H1 (cell line): ENCODE measurements at regions not wholly inside any gene's neighbourhood (a gene's known extent, or its start where the extent isn't known, plus 50 kb on each side); places are given as distances from the start of the nearest gene placed in this dataset.
"Not testable (repeated sequence)": the region's sequence is repeated elsewhere in the genome, so short reads cannot be mapped to it uniquely, and the experiment has no call there.

Experiments
- CTCF ChIA-PET: fragments of 300-600 bp; sonication (Branson Sonifier 250); formaldehyde crosslinking; loops from one replicate; lab custom pipeline; 2021; ENCODE audit not compliant: partially characterized antibody; lab: Charles Lee
- POLR2A ChIA-PET: fragments of 300-600 bp; sonication (Branson Sonifier 250); formaldehyde crosslinking; loops from one replicate; lab custom pipeline; 2021; ENCODE audit warnings: inconsistent platforms; ENCODE audit not compliant: partially characterized antibody; lab: Charles Lee
- DNase-seq, 2 experiments: peaks; one replicate each; pipeline versions ENCODE4 v3.0.0 to v3.0.0-alpha.2; 2010 to 2022; ENCODE audit warnings: low spot score in 2 of 2, low read depth in 1 of 2, mixed read lengths in 1 of 2
- FAIRE-seq: peaks from 2 replicates; lab custom pipeline; 2011; peaks lifted over from hg19 to GRCh38; lab: Jason Lieb, UNC
- H2AFZ ChIP-seq: 2 replicates; pipeline ENCODE4 v1.8.1; 2012; ENCODE audit warnings: low read length, inconsistent platforms
- H2AK5ac ChIP-seq: 2 replicates; pipeline ENCODE4 v1.6.1; 2013; ENCODE audit warnings: low read depth, low read length
- H2BK120ac ChIP-seq: replicated peaks from 2 replicates; pipeline ENCODE3; 2013; ENCODE audit warnings: low read depth, low read length, inconsistent platforms
- H2BK12ac ChIP-seq: 2 replicates; pipeline ENCODE4 v1.6.1; 2013; ENCODE audit warnings: low read depth, low read length
- H2BK15ac ChIP-seq: 2 replicates; pipeline ENCODE4 v1.6.1; 2013; ENCODE audit warnings: low read length
- H2BK20ac ChIP-seq: 2 replicates; pipeline ENCODE4 v1.6.1; 2013; ENCODE audit warnings: low read length
- H2BK5ac ChIP-seq: 2 replicates; pipeline ENCODE4 v1.6.1; 2013; ENCODE audit warnings: low read depth, low read length
- H3K14ac ChIP-seq: 2 replicates; pipeline ENCODE4 v1.6.1; 2013; ENCODE audit warnings: inconsistent platforms; ENCODE audit not compliant: insufficient read length
- H3K18ac ChIP-seq: 2 replicates; pipeline ENCODE4 v1.6.1; 2013; ENCODE audit warnings: low read length; ENCODE audit errors: extremely low read depth
- H3K23ac ChIP-seq: 2 replicates; pipeline ENCODE4 v1.6.1; 2013; ENCODE audit warnings: inconsistent platforms; ENCODE audit not compliant: insufficient read length
- H3K23me2 ChIP-seq: 2 replicates; pipeline ENCODE4 v1.6.1; 2013; ENCODE audit warnings: low read depth, low read length
- H3K27ac ChIP-seq: 2 replicates; pipeline ENCODE4 v1.6.1; 2011; ENCODE audit warnings: low read depth, low read length, inconsistent platforms
- H3K27me3 ChIP-seq, 4 experiments: replicated peaks in 1 of 4; 1 replicate in 1 of 4; 2 replicates in 3 of 4; pipeline versions ENCODE4 v1.6.1 to v1.8.1; 2011 to 2013; ENCODE audit warnings: low read length in 3 of 4, mild to moderate bottlenecking in 3 of 4, inconsistent platforms in 2 of 4, mixed read lengths in 2 of 4, moderate library complexity in 1 of 4; ENCODE audit not compliant: control insufficient read depth in 3 of 4, insufficient read depth in 3 of 4; ENCODE audit errors: extremely low read depth in 1 of 4
- H3K36me3 ChIP-seq, 4 experiments: 2 replicates each; pipeline versions ENCODE4 v1.6.1 to v1.8.1; 2011 to 2013; ENCODE audit warnings: mild to moderate bottlenecking in 4 of 4, low read length in 3 of 4, moderate library complexity in 2 of 4, control low read depth in 1 of 4, inconsistent platforms in 1 of 4; ENCODE audit not compliant: insufficient read depth in 4 of 4, control insufficient read depth in 2 of 4
- H3K4ac ChIP-seq: replicated peaks from 2 replicates; pipeline ENCODE3; 2013; ENCODE audit warnings: low read length, low read depth, mixed read lengths, inconsistent platforms; ENCODE audit not compliant: insufficient read length
- H3K4me1 ChIP-seq, 4 experiments: replicated peaks in 1 of 4; 1 replicate in 1 of 4; 2 replicates in 3 of 4; pipeline versions ENCODE4 v1.6.1 to v1.8.1; 2011 to 2013; ENCODE audit warnings: low read length in 3 of 4, inconsistent platforms in 2 of 4, mixed read lengths in 1 of 4; ENCODE audit not compliant: insufficient read depth in 4 of 4, control insufficient read depth in 3 of 4
- H3K4me2 ChIP-seq, 2 experiments: 2 replicates each; pipeline versions ENCODE4 v1.6.1 to v1.8.1; 2011 to 2013; ENCODE audit warnings: low read depth in 2 of 2, low read length in 2 of 2, control low read depth in 1 of 2, inconsistent platforms in 1 of 2, mild to moderate bottlenecking in 1 of 2; ENCODE audit not compliant: insufficient read depth in 1 of 2
- H3K4me3 ChIP-seq, 4 experiments: fragments of 200-600, 300-600 bp in 1 of 4; sonication (generic), shearing (Covaris generic), sonication (Bioruptor Twin) in 1 of 4; 2 replicates each; pipeline versions ENCODE4 v1.5.1 to v1.8.1; 2011 to 2016; ENCODE audit warnings: low read length in 4 of 4, low read depth in 3 of 4, control low read depth in 2 of 4, inconsistent platforms in 2 of 4, mild to moderate bottlenecking in 2 of 4, mixed read lengths in 1 of 4, moderate library complexity in 1 of 4; ENCODE audit not compliant: insufficient read depth in 2 of 4; ENCODE audit errors: extremely low read depth in 1 of 4
- H3K56ac ChIP-seq: replicated peaks from 2 replicates; pipeline ENCODE3; 2013; ENCODE audit warnings: low read depth, mild to moderate bottlenecking, mixed read lengths, low read length, inconsistent platforms; ENCODE audit not compliant: insufficient read length
- H3K79me1 ChIP-seq: 2 replicates; pipeline ENCODE4 v1.6.1; 2013; ENCODE audit warnings: low read depth, low read length, control low read depth
- H3K79me2 ChIP-seq, 2 experiments: 2 replicates each; pipeline versions ENCODE4 v1.6.1 to v1.8.1; 2012 to 2013; ENCODE audit warnings: low read length in 2 of 2, mild to moderate bottlenecking in 2 of 2, inconsistent platforms in 1 of 2; ENCODE audit not compliant: insufficient read depth in 2 of 2, control insufficient read depth in 1 of 2
- H3K9ac ChIP-seq, 4 experiments: replicated peaks in 1 of 4; 1 replicate in 1 of 4; 2 replicates in 3 of 4; pipeline versions ENCODE4 v1.6.1 to v1.8.1; 2011 to 2013; ENCODE audit warnings: low read depth in 3 of 4, low read length in 3 of 4, control low read depth in 2 of 4, mild to moderate bottlenecking in 2 of 4, moderate library complexity in 2 of 4, inconsistent platforms in 1 of 4; ENCODE audit errors: extremely low read depth in 1 of 4
- H3K9me3 ChIP-seq, 2 experiments: 2 replicates each; pipeline versions ENCODE4 v1.6.1 to v1.8.1; 2012 to 2013; ENCODE audit warnings: mild to moderate bottlenecking in 2 of 2, moderate library complexity in 2 of 2, control low read depth in 1 of 2, inconsistent platforms in 1 of 2, low read depth in 1 of 2, low read length in 1 of 2, mixed read lengths in 1 of 2; ENCODE audit not compliant: insufficient read depth in 2 of 2
- H4K20me1 ChIP-seq, 2 experiments: replicated peaks in 1 of 2; 2 replicates each; pipeline versions ENCODE3 to v1.8.1; 2011 to 2013; ENCODE audit warnings: inconsistent platforms in 2 of 2, low read length in 2 of 2, mild to moderate bottlenecking in 1 of 2; ENCODE audit not compliant: insufficient read depth in 2 of 2, control insufficient read depth in 1 of 2
- H4K5ac ChIP-seq: 2 replicates; pipeline ENCODE4 v1.6.1; 2013; ENCODE audit warnings: low read length, low read depth, mixed read lengths, inconsistent platforms; ENCODE audit not compliant: insufficient read length
- H4K8ac ChIP-seq: 2 replicates; pipeline ENCODE4 v1.8.0; 2013; ENCODE audit warnings: mild to moderate bottlenecking, moderate library complexity, low read length, inconsistent platforms; ENCODE audit not compliant: insufficient read depth; ENCODE audit errors: extremely low read depth
- H4K91ac ChIP-seq: replicated peaks from 2 replicates; pipeline ENCODE3; 2013; ENCODE audit warnings: low read length, mixed read lengths, inconsistent platforms; ENCODE audit not compliant: insufficient read length
- WGBS, 2 experiments: shearing (Covaris generic) in 1 of 2; methylation state at CpG; one replicate each; pipeline versions ENCODE4 v1.1.6 to v1.1.7; 2013 to 2015; ENCODE audit warnings: low lambda C conversion rate in 2 of 2, mixed read lengths in 2 of 2, inconsistent platforms in 1 of 2, low coverage in 1 of 2, missing lambda C conversion rate in 1 of 2; ENCODE audit not compliant: insufficient replicate concordance in 2 of 2, insufficient coverage in 1 of 2, insufficient read length in 1 of 2; ENCODE audit errors: extremely low coverage in 1 of 2, missing lambda C conversion rate in 1 of 2; 5-methylcytosine and 5-hydroxymethylcytosine counted together

DNA sequence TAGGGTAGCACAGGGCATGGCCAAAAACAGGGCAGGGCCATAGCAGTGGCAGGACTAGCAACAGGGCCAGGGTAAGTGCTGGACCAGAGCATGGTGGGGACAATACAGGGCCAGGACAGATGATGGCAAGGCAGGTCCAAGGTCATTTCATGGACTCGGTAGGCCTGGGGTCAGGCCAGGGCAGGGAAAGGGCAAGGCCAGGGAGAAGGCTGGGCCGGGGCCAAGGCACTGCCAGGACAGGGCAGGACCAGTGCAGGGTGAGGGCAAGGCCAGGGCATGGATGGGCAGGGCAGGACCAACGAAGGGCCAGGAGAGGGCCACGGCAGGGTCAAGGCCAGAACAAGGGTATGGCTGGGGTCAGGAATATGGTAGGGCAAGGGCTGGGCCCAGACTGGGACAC is 407.6 kb downstream of the ZNF33B start:
- H3K23me2 ChIP-seq, H2BK20ac ChIP-seq, CTCF ChIA-PET, H4K5ac ChIP-seq, H3K4ac ChIP-seq, H3K4me3 ChIP-seq, H3K23ac ChIP-seq, H4K20me1 ChIP-seq, H3K9ac ChIP-seq, H2BK120ac ChIP-seq, H3K36me3 ChIP-seq, H2BK12ac ChIP-seq, DNase-seq, H2BK15ac ChIP-seq, H3K27ac ChIP-seq, H2AFZ ChIP-seq, H3K56ac ChIP-seq, H3K79me2 ChIP-seq, H4K8ac ChIP-seq, H3K4me2 ChIP-seq, H3K27me3 ChIP-seq, FAIRE-seq, H2BK5ac ChIP-seq, H3K14ac ChIP-seq, H2AK5ac ChIP-seq, H3K79me1 ChIP-seq, H3K4me1 ChIP-seq, H4K91ac ChIP-seq, POLR2A ChIA-PET, H3K18ac ChIP-seq: not testable (repeated sequence)
- WGBS, 2 experiments = 92% methylated on average over 2 of the region's 4 CpGs; no CpG with 5 or more reads in 1 of the 2 experiments
- peaks cover 13 to 56% of the 10 kb centered on the region in 2 experiments; a peak in 3 of 4 replicates for H3K9me3 ChIP-seq

DNA sequence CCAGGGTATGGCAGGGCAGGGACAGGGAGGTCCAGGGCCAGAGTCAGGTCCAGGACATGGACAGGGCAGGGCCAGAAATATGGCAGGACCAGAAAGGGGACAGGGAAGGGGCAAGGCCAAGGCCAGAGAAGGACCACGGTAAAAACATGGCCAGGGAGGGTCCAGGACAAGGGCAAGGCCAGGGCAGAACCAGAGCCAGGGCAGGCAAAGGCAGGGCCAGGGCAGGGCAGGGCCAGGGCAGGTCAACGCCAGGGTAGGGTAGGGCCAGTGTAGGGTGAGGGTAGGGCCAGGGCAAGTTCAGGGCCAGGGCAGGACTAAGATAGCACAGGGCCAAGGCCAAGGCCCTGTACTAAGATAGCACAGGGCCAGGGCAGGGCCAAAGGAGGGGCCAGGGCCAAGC is 408.3 kb downstream of the ZNF33B start:
- POLR2A ChIA-PET, H2AK5ac ChIP-seq, H4K5ac ChIP-seq, H3K4ac ChIP-seq, H3K23ac ChIP-seq, H3K9ac ChIP-seq, H2BK15ac ChIP-seq, H4K8ac ChIP-seq, H4K91ac ChIP-seq, H3K4me3 ChIP-seq, CTCF ChIA-PET, H2BK20ac ChIP-seq, H4K20me1 ChIP-seq, H2BK5ac ChIP-seq, H3K4me2 ChIP-seq, H3K79me1 ChIP-seq, H3K27ac ChIP-seq, H3K18ac ChIP-seq, FAIRE-seq, H3K4me1 ChIP-seq, H3K56ac ChIP-seq, H2BK12ac ChIP-seq, H3K27me3 ChIP-seq, H3K23me2 ChIP-seq, H2AFZ ChIP-seq, H3K14ac ChIP-seq, H3K36me3 ChIP-seq, H3K79me2 ChIP-seq, H2BK120ac ChIP-seq, DNase-seq: not testable (repeated sequence)
- H3K9me3 ChIP-seq = peaks cover 13 to 49% of the 10 kb centered on the region in 2 experiments; a peak in 3 of 4 replicates
- WGBS, 2 experiments = 66% methylated on average over 2 of the region's 2 CpGs; no CpG with 5 or more reads in 1 of the 2 experiments
